ENCODE measurements at regions not wholly inside any gene's neighbourhood (a gene's known extent, or its start where the extent isn't known, plus 50 kb on each side); places are given as distances from the start of the nearest gene placed in this dataset.

DNA sequence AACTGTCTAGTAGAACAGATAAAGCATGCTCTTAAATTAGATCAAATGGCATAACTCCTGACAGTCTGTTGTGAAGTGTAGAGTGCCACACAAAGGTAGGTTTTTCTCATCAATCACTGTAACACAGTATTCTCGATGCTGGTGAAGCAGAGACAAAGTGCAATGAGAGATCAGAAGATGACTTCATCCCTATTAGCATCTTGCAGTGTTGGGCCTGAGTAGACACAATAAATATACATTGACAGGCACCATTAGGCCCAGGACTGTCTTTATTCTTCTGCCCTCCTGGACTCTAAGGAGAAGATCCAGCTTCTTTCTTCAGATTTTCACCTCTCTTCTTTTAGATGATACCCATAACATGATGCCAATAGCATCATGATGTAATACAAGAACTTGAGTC is 478.0 kb upstream of the TENM4 start:
- no peaks in the 10 kb centered on the region for H3K9me3 ChIP-seq
- DNase-seq (ENCODE audit: low read depth in 1 of 2, low spot score in 1 of 2) (no peak), FAIRE-seq (no peak), ATAC-seq (no peak)
- H3K4me3 ChIP-seq = no peak overlapping the region
- no peaks in the 10 kb centered on the region for H3K4me1 ChIP-seq
- H3K27ac ChIP-seq = no peak overlapping the region
- CTCF ChIA-PET = no interaction called here
- POLR2A ChIA-PET = no interaction called here
- WGBS (ENCODE audit: missing lambda C conversion rate) = 0% methylated on average over 1 of the region's 1 CpG
- no peak overlapping the region for H3K4me2 ChIP-seq
- TF ChIP-seq TP53 (CRISPR knock-in tag; IDR thresholded peaks at IDR 0.05) (no peak), HDAC2 (IDR thresholded peaks at IDR 0.05) (no peak), SREBF2 (IDR thresholded peaks at IDR 0.05) (no peak), RNF2 (IDR thresholded peaks at IDR 0.05; ENCODE audit: borderline replicate concordance, low read depth) (no peak), MAFK (IDR thresholded peaks at IDR 0.05; ENCODE audit: partially characterized antibody) (no peak), ZSCAN20 (CRISPR knock-in tag; IDR thresholded peaks at IDR 0.05) (no peak), MAZ (IDR thresholded peaks at IDR 0.05; ENCODE audit: borderline replicate concordance, low read depth, low read length) (no peak), EP300 (IDR thresholded peaks at IDR 0.05) (no peak), GATA3 (IDR thresholded peaks at IDR 0.05; ENCODE audit: borderline replicate concordance) (no peak), POLR2AphosphoS2 (conservative IDR thresholded peaks at IDR 0.05; ENCODE audit: low read length) (no peak), CHD2 (IDR thresholded peaks at IDR 0.05; ENCODE audit: low read length, partially characterized antibody) (no peak), KDM5A (IDR thresholded peaks at IDR 0.05) (no peak), ELK1 (IDR thresholded peaks at IDR 0.05; ENCODE audit: low read depth, low read length) (no peak), USF2 (IDR thresholded peaks at IDR 0.05) (no peak)
- TF ChIP-seq, protein P1, sequence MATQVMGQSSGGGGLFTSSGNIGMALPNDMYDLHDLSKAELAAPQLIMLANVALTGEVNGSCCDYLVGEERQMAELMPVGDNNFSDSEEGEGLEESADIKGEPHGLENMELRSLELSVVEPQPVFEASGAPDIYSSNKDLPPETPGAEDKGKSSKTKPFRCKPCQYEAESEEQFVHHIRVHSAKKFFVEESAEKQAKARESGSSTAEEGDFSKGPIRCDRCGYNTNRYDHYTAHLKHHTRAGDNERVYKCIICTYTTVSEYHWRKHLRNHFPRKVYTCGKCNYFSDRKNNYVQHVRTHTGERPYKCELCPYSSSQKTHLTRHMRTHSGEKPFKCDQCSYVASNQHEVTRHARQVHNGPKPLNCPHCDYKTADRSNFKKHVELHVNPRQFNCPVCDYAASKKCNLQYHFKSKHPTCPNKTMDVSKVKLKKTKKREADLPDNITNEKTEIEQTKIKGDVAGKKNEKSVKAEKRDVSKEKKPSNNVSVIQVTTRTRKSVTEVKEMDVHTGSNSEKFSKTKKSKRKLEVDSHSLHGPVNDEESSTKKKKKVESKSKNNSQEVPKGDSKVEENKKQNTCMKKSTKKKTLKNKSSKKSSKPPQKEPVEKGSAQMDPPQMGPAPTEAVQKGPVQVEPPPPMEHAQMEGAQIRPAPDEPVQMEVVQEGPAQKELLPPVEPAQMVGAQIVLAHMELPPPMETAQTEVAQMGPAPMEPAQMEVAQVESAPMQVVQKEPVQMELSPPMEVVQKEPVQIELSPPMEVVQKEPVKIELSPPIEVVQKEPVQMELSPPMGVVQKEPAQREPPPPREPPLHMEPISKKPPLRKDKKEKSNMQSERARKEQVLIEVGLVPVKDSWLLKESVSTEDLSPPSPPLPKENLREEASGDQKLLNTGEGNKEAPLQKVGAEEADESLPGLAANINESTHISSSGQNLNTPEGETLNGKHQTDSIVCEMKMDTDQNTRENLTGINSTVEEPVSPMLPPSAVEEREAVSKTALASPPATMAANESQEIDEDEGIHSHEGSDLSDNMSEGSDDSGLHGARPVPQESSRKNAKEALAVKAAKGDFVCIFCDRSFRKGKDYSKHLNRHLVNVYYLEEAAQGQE (IDR thresholded peaks at IDR 0.05) = no peak
- TF ChIP-seq, protein P2, sequence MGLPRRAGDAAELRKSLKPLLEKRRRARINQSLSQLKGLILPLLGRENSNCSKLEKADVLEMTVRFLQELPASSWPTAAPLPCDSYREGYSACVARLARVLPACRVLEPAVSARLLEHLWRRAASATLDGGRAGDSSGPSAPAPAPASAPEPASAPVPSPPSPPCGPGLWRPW (IDR thresholded peaks at IDR 0.05) = no peak
- TF ChIP-seq, protein P3, sequence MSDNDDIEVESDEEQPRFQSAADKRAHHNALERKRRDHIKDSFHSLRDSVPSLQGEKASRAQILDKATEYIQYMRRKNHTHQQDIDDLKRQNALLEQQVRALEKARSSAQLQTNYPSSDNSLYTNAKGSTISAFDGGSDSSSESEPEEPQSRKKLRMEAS (IDR thresholded peaks at IDR 0.05) = no peak

DNA sequence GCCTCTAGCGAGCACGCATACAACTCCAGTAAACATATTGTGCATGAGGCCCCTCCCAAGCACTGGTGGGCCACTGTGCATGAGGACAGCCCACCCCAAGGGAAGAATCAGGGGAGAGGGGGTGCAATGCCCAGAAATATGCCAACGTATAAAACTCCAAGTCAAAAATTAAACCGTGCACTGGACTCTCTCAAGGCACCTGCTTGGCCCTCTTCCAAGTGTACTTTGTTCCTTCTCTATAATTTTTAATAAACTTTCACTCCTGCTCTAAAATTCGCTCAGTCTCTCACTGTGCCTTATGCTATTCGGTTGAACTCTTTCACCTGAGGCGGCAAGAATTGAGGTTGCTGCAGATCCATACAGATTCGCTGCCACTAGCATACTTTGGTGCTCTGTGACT is 465.3 kb upstream of the TENM4 start:
- POLR2A ChIA-PET = no interaction called here
- WGBS (ENCODE audit: missing lambda C conversion rate) = 34% methylated on average over 8 of the region's 8 CpGs
- no peak for FAIRE-seq

More for the DNA sequence above, 465.3 kb upstream of the TENM4 start:
- CTCF ChIA-PET = no interaction called here
- TF ChIP-seq ESRRA (IDR thresholded peaks at IDR 0.05; ENCODE audit: borderline replicate concordance, low read length) (no peak), ATOH8 (CRISPR knock-in tag; IDR thresholded peaks at IDR 0.05; ENCODE audit: low read depth) (no peak), HOXB5 (CRISPR knock-in tag; IDR thresholded peaks at IDR 0.05) (no peak), EHMT2 (IDR thresholded peaks at IDR 0.05; ENCODE audit: low read depth) (no peak), MAZ (IDR thresholded peaks at IDR 0.05; ENCODE audit: borderline replicate concordance, low read depth, low read length) (no peak), ZC3H11A (IDR thresholded peaks at IDR 0.05) (no peak), SMC3 (IDR thresholded peaks at IDR 0.05) (no peak), FOSB (CRISPR knock-in tag; IDR thresholded peaks at IDR 0.05) (no peak), TP53 (CRISPR knock-in tag; IDR thresholded peaks at IDR 0.05) (no peak), FOSL2 (IDR thresholded peaks at IDR 0.05) (no peak), FOSL2 (CRISPR knock-in tag; IDR thresholded peaks at IDR 0.05) (no peak), CBX8 (IDR thresholded peaks at IDR 0.05) (no peak), GATA3 (IDR thresholded peaks at IDR 0.05; ENCODE audit: borderline replicate concordance) (no peak)
- TF ChIP-seq, protein P4, sequence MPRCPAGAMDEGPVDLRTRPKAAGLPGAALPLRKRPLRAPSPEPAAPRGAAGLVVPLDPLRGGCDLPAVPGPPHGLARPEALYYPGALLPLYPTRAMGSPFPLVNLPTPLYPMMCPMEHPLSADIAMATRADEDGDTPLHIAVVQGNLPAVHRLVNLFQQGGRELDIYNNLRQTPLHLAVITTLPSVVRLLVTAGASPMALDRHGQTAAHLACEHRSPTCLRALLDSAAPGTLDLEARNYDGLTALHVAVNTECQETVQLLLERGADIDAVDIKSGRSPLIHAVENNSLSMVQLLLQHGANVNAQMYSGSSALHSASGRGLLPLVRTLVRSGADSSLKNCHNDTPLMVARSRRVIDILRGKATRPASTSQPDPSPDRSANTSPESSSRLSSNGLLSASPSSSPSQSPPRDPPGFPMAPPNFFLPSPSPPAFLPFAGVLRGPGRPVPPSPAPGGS (IDR thresholded peaks at IDR 0.05) = no peak
- no peak overlapping the region for H3K4me2 ChIP-seq
- H3K27ac ChIP-seq = no peak overlapping the region
- H3K4me1 ChIP-seq = no peaks in the 10 kb centered on the region
- H3K4me3 ChIP-seq = no peak overlapping the region
- no peak for DNase-seq (ENCODE audit: low read depth in 1 of 2, low spot score in 1 of 2)
- no peak for ATAC-seq
- no peaks in the 10 kb centered on the region for H3K9me3 ChIP-seq
